Liver (tissue), 3 donors: ENCODE measurements at regions not wholly inside any gene's neighbourhood (a gene's known extent, or its start where the extent isn't known, plus 50 kb on each side); places are given as distances from the start of the nearest gene placed in this dataset.

ENCODE experiments used
- HNF4G ChIP-seq: IDR thresholded peaks from 2 replicates; pipeline ENCODE4 v1.6.1; 2016; ENCODE audit warnings: antibody characterized with exemption
- JUND ChIP-seq, 2 donors: IDR thresholded peaks; 2 replicates each; pipeline ENCODE4 v1.6.1; 2016; ENCODE audit warnings: antibody characterized with exemption in 2 of 2
- RXRA ChIP-seq, 2 donors: IDR thresholded peaks; 2 replicates each; pipeline ENCODE4 v1.6.1; 2017 to 2018; ENCODE audit warnings: antibody characterized with exemption in 2 of 2, mild to moderate bottlenecking in 1 of 2
- TAF1 ChIP-seq: conservative IDR thresholded peaks from 2 replicates; pipeline ENCODE4 v1.6.1; 2016; ENCODE audit warnings: antibody characterized with exemption, mild to moderate bottlenecking
- TF ChIP-seq, protein P1 (sequence below): fragments of 150-350 bp; IDR thresholded peaks from 2 replicates; pipeline ENCODE4 v1.5.1; 2017; ENCODE audit warnings: improper control_type of control experiment, low read depth, low read length; ENCODE audit not compliant: missing input control
- TF ChIP-seq, protein P2 (sequence below): IDR thresholded peaks from 2 replicates; pipeline ENCODE4 v1.6.1; 2016; ENCODE audit warnings: antibody characterized with exemption
- donor health status: healthy.
- donor health status: healthy.

DNA sequence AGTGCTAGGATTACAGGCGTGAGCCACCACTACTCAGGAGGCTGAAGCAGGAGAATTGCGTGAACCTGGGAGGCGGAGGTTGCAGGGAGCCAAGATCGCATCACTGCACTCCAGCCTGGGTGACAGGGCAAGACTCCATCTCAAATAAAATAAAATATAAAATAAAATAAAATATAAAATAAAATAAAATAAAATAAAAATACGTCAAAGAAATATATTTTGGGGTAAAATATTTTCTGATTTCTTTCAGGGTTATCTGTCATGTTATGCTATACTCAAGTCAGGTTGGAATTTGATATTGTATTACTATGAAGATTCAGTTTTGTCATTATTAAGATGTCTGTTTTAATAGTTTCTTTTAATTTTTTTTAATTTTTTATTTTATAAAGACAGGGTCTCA is 99.4 kb upstream of the GHITM start:
- TF ChIP-seq, protein P1, sequence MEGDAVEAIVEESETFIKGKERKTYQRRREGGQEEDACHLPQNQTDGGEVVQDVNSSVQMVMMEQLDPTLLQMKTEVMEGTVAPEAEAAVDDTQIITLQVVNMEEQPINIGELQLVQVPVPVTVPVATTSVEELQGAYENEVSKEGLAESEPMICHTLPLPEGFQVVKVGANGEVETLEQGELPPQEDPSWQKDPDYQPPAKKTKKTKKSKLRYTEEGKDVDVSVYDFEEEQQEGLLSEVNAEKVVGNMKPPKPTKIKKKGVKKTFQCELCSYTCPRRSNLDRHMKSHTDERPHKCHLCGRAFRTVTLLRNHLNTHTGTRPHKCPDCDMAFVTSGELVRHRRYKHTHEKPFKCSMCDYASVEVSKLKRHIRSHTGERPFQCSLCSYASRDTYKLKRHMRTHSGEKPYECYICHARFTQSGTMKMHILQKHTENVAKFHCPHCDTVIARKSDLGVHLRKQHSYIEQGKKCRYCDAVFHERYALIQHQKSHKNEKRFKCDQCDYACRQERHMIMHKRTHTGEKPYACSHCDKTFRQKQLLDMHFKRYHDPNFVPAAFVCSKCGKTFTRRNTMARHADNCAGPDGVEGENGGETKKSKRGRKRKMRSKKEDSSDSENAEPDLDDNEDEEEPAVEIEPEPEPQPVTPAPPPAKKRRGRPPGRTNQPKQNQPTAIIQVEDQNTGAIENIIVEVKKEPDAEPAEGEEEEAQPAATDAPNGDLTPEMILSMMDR = no peak
- TF ChIP-seq TAF1 (no peak), RXRA (IDR thresholded peaks at IDR 0.05) (no peak), JUND (IDR thresholded peaks at IDR 0.05) (no peak), HNF4G (no peak)
- TF ChIP-seq, protein P2, sequence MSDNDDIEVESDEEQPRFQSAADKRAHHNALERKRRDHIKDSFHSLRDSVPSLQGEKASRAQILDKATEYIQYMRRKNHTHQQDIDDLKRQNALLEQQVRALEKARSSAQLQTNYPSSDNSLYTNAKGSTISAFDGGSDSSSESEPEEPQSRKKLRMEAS = no peak
